BE2C (cell line): ENCODE measurements at regions not wholly inside any gene's neighbourhood (a gene's known extent, or its start where the extent isn't known, plus 50 kb on each side); places are given as distances from the start of the nearest gene placed in this dataset.

Experiments
- DNase-seq: peaks from one replicate; pipeline ENCODE4 v3.0.0-alpha.2; 2020
- H3K27me3 ChIP-seq: fragments of 250-450 bp; sonication (Bioruptor Pico); 2 replicates; pipeline ENCODE4 v1.5.1; 2020; ENCODE audit warnings: mild to moderate bottlenecking
- H3K36me3 ChIP-seq: fragments of 250-450 bp; sonication (Bioruptor Pico); 2 replicates; pipeline ENCODE4 v1.5.1; 2020; ENCODE audit warnings: mild to moderate bottlenecking
- H3K4me1 ChIP-seq: fragments of 250-450 bp; sonication (Bioruptor Pico); 2 replicates; pipeline ENCODE4 v1.5.1; 2020
- H3K4me3 ChIP-seq: 2 replicates; pipeline ENCODE4 v1.5.1; 2011; ENCODE audit warnings: low read depth, low read length
- H3K9me3 ChIP-seq: fragments of 250-450 bp; sonication (Bioruptor Pico); 2 replicates; pipeline ENCODE4 v1.5.1; 2020
- CTCF ChIP-seq: IDR thresholded peaks from 2 replicates; pipeline ENCODE4 v1.5.1; 2012; ENCODE audit warnings: mild to moderate bottlenecking, low read depth, low read length

DNA sequence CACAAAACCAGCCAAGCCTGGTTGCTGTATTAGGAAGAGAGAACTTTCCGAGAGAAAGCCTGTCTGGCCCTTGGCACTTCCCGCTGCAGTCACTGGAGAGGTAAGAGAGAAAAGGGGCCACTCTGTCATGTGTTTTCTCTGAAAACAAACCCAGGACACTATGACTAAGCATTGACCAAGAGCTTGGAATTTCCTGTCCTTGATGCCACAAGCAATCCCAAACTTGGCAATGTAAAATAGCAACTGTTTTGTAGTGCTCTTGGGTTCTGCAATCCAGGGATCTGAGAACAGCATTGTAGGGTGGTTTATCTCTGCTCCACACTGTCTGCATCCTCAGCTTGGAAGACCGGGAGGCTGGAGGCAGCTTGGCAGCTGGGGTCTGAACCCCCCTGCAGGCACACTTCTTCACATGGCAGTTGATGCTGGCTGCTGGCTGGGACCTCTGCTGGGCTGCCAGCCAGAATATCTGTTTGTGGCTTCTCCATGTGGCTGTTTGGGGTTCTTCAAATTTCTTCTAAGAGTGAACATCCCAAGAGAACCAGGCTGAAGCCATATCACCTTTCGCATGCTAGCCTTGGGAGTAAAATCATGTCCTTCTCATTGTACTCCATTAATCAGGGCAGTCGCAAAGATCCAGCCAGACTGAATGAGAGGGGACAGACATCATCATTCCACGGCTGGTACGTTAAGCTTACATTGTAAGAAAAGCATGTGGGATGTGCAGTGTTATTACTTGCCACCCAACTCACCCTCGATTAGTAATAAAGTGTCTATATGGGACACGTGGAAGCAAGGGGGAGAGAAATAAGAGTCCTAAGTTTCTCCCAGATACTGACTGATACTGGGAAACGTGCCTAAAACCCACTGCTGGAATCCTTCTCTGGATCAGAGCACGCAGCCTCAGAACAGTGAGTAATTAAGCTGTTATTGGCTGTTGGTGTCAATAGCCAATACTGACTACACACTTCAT lies 537.4 kb upstream of the B3GAT1 start:
- Histone ChIP-seq H3K36me3 (no peaks in the 10 kb centered on the region), H3K9me3 (no peaks in the 10 kb centered on the region), H3K27me3 (no peaks in the 10 kb centered on the region; the same call in 1 of the 2 replicates), H3K4me1 (no peaks in the 10 kb centered on the region), H3K4me3 (no peak overlapping the region)
- no peak for TF ChIP-seq CTCF
- no peak for DNase-seq

GRCh38 chr11:134947556-134947955 lies 535.5 kb upstream of the B3GAT1 start:
- TF ChIP-seq CTCF, result no peak
- no peak for DNase-seq
- Histone ChIP-seq H3K27me3 (no peaks in the 10 kb centered on the region; the same call in 1 of the 2 replicates), H3K9me3 (no peaks in the 10 kb centered on the region), H3K4me1 (no peaks in the 10 kb centered on the region), H3K36me3 (no peaks in the 10 kb centered on the region), H3K4me3 (no peak overlapping the region)

- Histone ChIP-seq H3K36me3 (no peaks in the 10 kb centered on the region), H3K4me1 (no peaks in the 10 kb centered on the region), H3K9me3 (no peaks in the 10 kb centered on the region), H3K4me3 (no peak overlapping the region), H3K27me3 (no peaks in the 10 kb centered on the region; the same call in 1 of the 2 replicates)
- TF ChIP-seq CTCF, result no peak
- no peak for DNase-seq
Measured at GRCh38 chr11:134945993-134946392, 534.0 kb upstream of the B3GAT1 start.

- Histone ChIP-seq H3K36me3 (no peaks in the 10 kb centered on the region), H3K27me3 (no peaks in the 10 kb centered on the region; the same call in 1 of the 2 replicates), H3K9me3 (no peaks in the 10 kb centered on the region), H3K4me3 (no peak overlapping the region), H3K4me1 (no peaks in the 10 kb centered on the region)
- no peak for DNase-seq
- no peak for TF ChIP-seq CTCF
Measured at GRCh38 chr11:134944986-134945385, 532.9 kb upstream of the B3GAT1 start.

DNA sequence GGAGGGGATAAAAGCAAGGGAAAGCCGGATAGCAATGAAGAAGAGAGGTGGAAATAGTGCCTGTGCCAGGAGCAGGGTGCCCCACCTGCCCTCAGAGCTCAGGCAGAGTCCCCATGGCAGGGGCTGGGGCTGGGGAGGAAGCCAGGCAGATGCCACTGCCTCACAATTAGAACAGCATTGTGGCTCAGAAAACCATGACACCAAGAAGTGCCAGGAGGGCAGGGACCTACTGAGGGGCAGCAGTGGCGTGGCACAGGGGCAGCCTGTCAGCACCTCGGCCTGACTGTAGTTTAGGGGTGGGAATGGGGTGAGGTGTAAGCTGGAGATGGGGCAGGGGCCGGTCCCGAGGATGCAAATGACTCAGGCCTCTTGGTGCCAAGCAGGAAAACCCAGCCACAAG lies 532.1 kb upstream of the B3GAT1 start:
- H3K36me3 ChIP-seq, result no peaks in the 10 kb centered on the region
- H3K4me3 ChIP-seq, result no peak overlapping the region
- DNase-seq, result no peak
- H3K4me1 ChIP-seq, result no peaks in the 10 kb centered on the region
- no peak for TF ChIP-seq CTCF
- H3K27me3 ChIP-seq, result no peaks in the 10 kb centered on the region; the same call in 1 of the 2 replicates
- H3K9me3 ChIP-seq, result no peaks in the 10 kb centered on the region

DNA sequence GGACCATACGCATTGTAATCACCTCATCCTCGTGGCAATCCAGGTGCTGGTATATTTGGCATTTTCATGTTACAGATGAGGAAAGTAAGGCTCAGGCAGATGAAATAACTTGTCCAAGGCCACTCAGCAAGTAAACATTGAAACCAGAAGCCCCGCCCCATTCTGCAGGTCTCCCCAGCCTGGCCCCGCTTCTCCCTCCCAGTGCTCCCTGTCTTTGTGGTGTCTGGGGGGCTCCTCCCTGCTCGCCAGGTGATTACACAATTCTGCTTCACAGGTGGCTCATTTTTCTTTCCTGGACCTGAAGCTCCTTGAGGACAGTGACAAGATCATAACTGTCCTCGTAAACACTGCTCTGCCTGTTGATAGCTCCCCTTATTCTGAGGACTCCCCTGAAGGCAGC lies 531.5 kb upstream of the B3GAT1 start:
- Histone ChIP-seq H3K4me1 (no peaks in the 10 kb centered on the region), H3K36me3 (no peaks in the 10 kb centered on the region), H3K9me3 (no peaks in the 10 kb centered on the region), H3K27me3 (no peaks in the 10 kb centered on the region; the same call in 1 of the 2 replicates), H3K4me3 (no peak overlapping the region)
- TF ChIP-seq CTCF, result no peak
- no peak for DNase-seq
